ENCODE measurements at regions not wholly inside any gene's neighbourhood (a gene's known extent, or its start where the extent isn't known, plus 50 kb on each side); places are given as distances from the start of the nearest gene placed in this dataset.

DNA sequence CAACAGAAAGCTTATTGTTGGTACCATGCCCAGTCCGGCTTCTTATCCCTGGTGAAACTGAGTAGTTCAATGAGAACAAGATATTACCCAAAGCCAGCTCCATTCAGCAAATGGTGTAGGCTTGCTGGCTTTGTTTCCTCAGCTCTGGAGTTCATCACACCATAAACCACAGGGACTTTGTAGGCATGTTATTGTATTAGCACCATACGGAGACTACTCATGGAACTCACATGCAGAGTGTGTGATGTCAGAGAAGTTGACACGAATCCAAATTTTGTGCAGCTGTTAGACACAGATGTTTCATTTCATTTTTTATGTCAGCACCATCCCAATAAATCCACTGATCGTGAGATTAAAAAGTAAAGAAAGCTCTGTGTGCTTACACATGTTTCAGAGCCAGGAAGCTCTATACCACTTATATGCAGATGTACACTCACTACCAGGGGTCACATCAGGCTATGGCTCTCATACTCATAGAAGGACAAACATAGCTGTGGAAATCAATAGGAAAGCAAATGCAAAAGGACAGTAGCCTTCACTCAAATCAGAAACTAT lies 63.4 kb upstream of the LEKR1 start:
- Histone ChIP-seq H3K4me2 (ENCODE audit: low read depth, low read length) (no peak overlapping the region), H3F3A (ENCODE audit: insufficient read depth, low read length) (no peaks in the 10 kb centered on the region), H3K9me3 (replicated peaks; ENCODE audit: insufficient read depth, low read length) (no peaks in the 10 kb centered on the region), H3K4me1 (ENCODE audit: low read length) (peaks cover 14% of the 10 kb centered on the region), H3K27me3 (replicated peaks; ENCODE audit: insufficient read depth, low read length) (no peaks in the 10 kb centered on the region), H3K79me2 (ENCODE audit: low read length) (no peaks in the 10 kb centered on the region), H3K9ac (ENCODE audit: low read length) (no peak overlapping the region), H3K9me2 (replicated peaks; ENCODE audit: insufficient read depth, low read length) (no peaks in the 10 kb centered on the region), H3K36me3 (replicated peaks; ENCODE audit: insufficient read depth, low read length) (no peaks in the 10 kb centered on the region), H4K20me1 (ENCODE audit: insufficient read depth, low read length) (no peaks in the 10 kb centered on the region), H2AFZ (ENCODE audit: low read length) (no peak overlapping the region), H3K4me3 (ENCODE audit: low read length) (no peak overlapping the region), H3K27ac (ENCODE audit: low read length) (no peak overlapping the region)
- TF ChIP-seq EZH2phosphoT487 (IDR thresholded peaks at IDR 0.05; ENCODE audit: low read length) (no peak), EZH2 (optimal IDR thresholded peaks at IDR 0.05; ENCODE audit: low read depth, low read length) (no peak)
- TF ChIP-seq, protein P1, sequence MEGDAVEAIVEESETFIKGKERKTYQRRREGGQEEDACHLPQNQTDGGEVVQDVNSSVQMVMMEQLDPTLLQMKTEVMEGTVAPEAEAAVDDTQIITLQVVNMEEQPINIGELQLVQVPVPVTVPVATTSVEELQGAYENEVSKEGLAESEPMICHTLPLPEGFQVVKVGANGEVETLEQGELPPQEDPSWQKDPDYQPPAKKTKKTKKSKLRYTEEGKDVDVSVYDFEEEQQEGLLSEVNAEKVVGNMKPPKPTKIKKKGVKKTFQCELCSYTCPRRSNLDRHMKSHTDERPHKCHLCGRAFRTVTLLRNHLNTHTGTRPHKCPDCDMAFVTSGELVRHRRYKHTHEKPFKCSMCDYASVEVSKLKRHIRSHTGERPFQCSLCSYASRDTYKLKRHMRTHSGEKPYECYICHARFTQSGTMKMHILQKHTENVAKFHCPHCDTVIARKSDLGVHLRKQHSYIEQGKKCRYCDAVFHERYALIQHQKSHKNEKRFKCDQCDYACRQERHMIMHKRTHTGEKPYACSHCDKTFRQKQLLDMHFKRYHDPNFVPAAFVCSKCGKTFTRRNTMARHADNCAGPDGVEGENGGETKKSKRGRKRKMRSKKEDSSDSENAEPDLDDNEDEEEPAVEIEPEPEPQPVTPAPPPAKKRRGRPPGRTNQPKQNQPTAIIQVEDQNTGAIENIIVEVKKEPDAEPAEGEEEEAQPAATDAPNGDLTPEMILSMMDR (IDR thresholded peaks at IDR 0.05; ENCODE audit: low read length), result no peak
- no peak for DNase-seq

DNA sequence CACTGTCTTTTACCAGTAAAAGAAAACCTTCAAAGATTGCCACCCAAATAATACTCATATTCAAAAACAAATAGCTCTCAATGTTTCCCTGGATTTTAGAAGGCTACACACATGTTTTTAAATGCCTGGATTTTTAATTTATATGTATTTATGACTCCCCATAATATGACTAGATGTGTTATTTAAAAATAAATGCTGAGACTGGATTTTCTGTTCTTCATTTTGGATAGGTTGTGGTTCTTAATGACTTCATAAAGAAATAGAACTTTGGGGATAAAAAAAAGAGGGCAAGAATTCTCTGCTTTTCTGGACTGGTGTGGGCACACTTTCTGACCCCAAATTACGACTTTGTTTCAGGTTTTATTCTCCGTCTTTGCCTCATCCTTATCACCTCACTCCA lies 62.8 kb upstream of the LEKR1 start:
- H3F3A ChIP-seq (ENCODE audit: insufficient read depth, low read length), result no peaks in the 10 kb centered on the region
- H3K9me2 ChIP-seq (replicated peaks; ENCODE audit: insufficient read depth, low read length), result no peaks in the 10 kb centered on the region
- H3K9ac ChIP-seq (ENCODE audit: low read length), result no peak overlapping the region
- no peak overlapping the region for H3K27ac ChIP-seq (ENCODE audit: low read length)
- no peaks in the 10 kb centered on the region for H3K36me3 ChIP-seq (replicated peaks; ENCODE audit: insufficient read depth, low read length)
- H2AFZ ChIP-seq (ENCODE audit: low read length), result no peak overlapping the region
- H3K4me1 ChIP-seq (ENCODE audit: low read length), result peaks cover 14% of the 10 kb centered on the region
- H3K4me3 ChIP-seq (ENCODE audit: low read length), result no peak overlapping the region
- DNase-seq, result no peak
- H3K9me3 ChIP-seq (replicated peaks; ENCODE audit: insufficient read depth, low read length), result no peaks in the 10 kb centered on the region
- TF ChIP-seq, protein P1 (IDR thresholded peaks at IDR 0.05; ENCODE audit: low read length), result no peak
- no peaks in the 10 kb centered on the region for H3K27me3 ChIP-seq (replicated peaks; ENCODE audit: insufficient read depth, low read length)
- H4K20me1 ChIP-seq (ENCODE audit: insufficient read depth, low read length), result no peaks in the 10 kb centered on the region
- H3K79me2 ChIP-seq (ENCODE audit: low read length), result no peaks in the 10 kb centered on the region
- H3K4me2 ChIP-seq (ENCODE audit: low read depth, low read length), result no peak overlapping the region

DNA sequence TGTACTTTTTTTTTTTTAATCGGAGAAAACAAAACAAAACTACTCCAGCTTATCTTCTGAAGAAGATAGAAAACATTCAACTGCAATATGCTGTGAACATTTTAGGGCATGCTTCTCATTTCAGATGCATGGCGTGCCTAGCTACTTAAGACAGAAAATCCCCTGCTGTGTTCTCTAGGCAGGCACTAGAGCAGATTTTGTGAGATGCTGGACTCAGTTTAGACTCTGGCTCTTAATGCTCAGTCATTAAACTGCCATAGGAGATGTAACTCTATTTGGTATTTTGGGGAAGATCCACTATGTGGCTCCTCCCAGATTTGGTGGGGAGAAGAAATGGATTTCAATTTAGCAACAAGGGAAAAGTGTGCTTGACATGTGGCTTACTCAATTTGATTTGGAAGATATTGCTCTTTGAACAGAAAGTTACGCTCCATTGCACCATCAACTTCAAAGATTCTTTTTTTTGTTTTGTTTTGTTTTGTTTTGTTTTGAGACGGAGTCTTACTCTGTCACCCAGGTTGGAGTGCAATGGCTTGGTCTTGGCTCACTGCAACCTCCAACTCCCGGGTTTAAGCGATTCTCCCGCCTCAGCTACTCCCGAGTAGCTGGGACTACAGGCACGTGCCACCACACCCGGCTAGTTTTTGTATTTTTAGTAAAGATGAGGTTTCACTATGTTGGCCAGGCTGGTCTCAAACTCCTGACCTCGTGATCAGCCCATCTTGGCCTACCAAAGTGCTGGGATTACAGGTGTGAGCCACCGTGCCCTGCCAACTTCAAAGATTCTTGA lies 62.0 kb upstream of the LEKR1 start:
- Histone ChIP-seq H3K9me3 (replicated peaks; ENCODE audit: insufficient read depth, low read length) (no peaks in the 10 kb centered on the region), H3K4me2 (ENCODE audit: low read depth, low read length) (no peak overlapping the region), H2AFZ (ENCODE audit: low read length) (no peak overlapping the region), H3K27me3 (replicated peaks; ENCODE audit: insufficient read depth, low read length) (no peaks in the 10 kb centered on the region), H4K20me1 (ENCODE audit: insufficient read depth, low read length) (no peaks in the 10 kb centered on the region), H3K4me3 (ENCODE audit: low read length) (no peak overlapping the region), H3F3A (ENCODE audit: insufficient read depth, low read length) (no peaks in the 10 kb centered on the region), H3K27ac (ENCODE audit: low read length) (no peak overlapping the region), H3K9me2 (replicated peaks; ENCODE audit: insufficient read depth, low read length) (no peaks in the 10 kb centered on the region), H3K4me1 (ENCODE audit: low read length) (peaks cover 14% of the 10 kb centered on the region), H3K36me3 (replicated peaks; ENCODE audit: insufficient read depth, low read length) (no peaks in the 10 kb centered on the region), H3K79me2 (ENCODE audit: low read length) (no peaks in the 10 kb centered on the region), H3K9ac (ENCODE audit: low read length) (no peak overlapping the region)
- TF ChIP-seq, protein P1 (IDR thresholded peaks at IDR 0.05; ENCODE audit: low read length), result no peak
- TF ChIP-seq EZH2phosphoT487 (IDR thresholded peaks at IDR 0.05; ENCODE audit: low read length) (no peak), EZH2 (optimal IDR thresholded peaks at IDR 0.05; ENCODE audit: low read depth, low read length) (no peak)
- DNase-seq, result no peak

All from MM.1S (cell line).